CD4-positive, alpha-beta T cell treated with Interleukin-12 subunit alpha and Interleukin-12 subunit beta, for 1 hour (primary cell): ENCODE measurements at regions not wholly inside any gene's neighbourhood (a gene's known extent, or its start where the extent isn't known, plus 50 kb on each side); places are given as distances from the start of the nearest gene placed in this dataset.
"Not testable (repeated sequence)": the region's sequence is repeated elsewhere in the genome, so short reads cannot be mapped to it uniquely, and the experiment has no call there.

Experiments used
- DNase-seq: peaks from one replicate; pipeline ENCODE4 v3.0.0-alpha.2; 2020

DNA sequence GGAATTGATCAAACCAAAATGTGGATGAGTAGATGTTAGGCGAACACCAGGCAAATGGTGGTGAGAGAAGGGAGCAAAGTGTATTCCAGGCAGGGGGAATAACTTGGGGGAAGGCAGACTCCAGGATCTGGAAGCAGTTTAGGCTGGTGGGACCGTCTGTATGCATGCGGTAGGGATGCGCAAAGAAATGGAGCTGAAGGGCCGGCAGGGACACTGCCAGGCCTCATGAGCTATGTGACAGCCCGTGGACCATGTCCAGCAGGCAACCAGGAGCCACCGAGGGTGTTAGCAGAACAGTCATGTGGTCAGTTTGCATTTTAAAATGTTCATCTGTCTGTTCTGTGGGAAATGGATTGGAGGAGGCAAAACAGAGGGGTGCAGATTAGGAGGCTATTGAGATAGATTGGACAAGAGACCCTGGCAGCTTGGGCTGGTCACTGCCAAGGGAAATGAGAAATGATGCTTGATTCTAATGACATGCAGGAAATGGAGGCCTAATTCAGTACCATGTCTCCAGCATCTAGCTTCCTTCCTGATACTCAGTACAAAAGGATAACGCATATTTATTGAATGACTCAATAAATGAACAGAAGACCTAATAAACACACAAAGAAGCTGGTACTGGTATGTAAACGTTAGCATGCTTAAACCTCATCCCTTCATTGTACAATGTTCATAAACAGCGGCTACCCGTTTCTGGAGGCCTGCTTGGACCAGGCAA, 412.4 kb downstream of the BUD13 start:
- no peak for DNase-seq

DNA sequence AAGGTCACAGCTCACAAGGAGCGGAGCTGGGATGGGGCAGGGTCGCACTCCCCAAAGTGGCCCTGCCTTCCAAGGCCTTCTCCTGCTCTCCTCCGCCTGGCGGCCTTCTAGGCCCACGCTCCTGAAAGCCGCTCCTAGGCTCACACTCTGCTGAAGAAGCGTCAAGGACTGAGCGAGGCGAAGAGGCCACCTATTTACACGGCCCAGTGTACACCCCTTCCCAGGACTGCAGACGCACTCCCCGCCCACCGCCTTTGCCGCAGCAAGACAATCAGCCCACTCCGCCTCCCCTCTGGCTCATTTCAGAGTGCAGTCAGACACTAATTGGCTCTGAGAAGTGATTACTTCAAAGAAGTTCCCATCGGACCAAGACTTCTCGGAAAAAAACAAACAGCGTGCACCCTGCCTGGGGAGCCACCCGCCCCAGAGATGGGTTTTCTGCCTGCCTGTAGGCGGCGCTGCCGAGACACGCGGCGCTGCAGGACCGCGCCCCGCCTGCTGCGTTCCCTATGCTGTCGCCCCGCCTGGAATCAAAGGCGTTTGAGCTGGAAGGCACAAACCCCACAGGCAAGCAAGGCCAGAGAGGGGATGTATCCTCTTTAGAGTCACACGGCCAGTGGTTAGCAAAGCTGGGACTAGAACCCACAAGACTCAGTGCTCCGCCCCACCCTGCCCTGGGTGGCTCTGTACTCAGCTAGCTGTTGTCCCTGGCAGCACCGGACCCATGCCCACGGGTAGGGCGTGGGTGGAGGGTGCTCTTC, 414.8 kb downstream of the BUD13 start:
- no peak for DNase-seq

DNA sequence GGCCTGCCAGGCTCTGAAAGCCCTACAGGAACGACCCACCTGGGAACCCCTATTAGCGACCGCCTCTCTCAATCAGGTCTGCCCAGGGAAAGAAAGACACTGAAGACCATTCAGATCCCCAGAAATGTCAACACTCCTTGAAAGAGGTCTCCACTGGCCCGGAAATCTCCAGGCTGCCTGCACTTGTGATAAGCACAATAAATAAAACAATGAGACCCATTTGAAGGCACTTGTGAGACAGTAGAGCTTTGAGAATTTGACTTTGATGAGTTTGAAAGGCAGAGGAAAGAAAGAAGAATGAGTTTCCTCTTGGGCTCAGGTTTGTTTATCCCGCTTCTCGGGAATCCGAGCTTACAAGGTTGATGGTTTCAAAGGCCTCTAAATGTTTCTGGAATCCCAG, 416.3 kb downstream of the BUD13 start:
- DNase-seq = no peak

DNA sequence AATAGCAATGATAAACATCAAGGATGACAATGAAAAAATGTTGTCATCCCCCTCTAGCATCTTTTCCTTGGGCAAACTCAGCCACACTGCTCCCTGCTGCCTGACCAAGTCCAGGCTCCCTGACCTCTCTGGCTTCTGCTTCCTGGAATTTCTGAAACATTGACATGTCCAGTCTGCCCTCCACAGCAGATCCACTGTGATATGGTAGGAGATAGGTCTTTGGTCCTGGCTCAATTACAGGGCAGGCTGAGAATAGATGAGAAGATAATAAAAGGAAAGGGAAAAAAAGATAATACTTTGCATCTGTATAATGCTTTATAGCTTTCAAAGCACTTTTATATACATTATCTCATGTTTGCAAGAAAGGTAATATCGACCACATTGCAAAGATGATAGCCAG, 417.7 kb downstream of the BUD13 start:
- DNase-seq = no peak

DNA sequence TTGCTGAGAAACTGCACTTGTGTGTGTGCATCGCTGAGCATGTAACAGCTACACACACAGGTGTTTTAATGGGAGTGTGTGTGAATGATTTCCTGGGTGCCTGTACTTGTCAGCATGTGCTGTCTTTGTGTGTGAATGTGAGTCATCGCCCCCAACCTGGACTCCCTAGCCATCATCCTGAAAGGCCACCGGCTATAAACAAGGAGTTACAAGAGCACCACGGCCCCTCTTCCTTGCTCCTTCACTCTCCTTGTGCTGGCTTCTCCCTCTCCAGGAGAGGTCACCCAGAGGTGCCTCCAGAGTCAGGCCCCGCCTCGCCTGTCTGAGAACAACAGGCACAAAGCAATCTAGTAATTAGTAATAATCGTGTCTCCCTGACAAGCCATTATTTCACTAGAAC, 419.2 kb downstream of the BUD13 start:
- no peak for DNase-seq

DNA sequence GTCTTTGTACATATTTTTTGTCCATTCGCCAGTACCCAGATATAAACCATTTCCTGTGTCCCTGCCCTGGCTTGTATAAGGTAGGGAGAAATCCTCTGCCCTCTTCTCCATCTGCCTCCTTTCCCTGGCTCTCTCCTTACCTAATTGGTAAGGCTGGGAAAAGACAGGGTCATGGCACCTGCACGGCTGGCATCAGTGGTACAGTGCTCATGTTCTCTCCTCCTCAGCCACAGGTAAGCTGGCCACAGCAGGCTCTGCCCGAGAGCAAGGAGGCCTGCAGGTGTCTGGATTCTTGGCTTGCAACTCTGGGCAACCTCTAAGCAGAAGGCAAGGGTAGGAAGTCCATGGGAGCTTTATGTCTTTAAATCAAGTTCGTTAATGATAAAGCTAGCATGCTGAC, 419.9 kb downstream of the BUD13 start:
- DNase-seq = no peak

DNA sequence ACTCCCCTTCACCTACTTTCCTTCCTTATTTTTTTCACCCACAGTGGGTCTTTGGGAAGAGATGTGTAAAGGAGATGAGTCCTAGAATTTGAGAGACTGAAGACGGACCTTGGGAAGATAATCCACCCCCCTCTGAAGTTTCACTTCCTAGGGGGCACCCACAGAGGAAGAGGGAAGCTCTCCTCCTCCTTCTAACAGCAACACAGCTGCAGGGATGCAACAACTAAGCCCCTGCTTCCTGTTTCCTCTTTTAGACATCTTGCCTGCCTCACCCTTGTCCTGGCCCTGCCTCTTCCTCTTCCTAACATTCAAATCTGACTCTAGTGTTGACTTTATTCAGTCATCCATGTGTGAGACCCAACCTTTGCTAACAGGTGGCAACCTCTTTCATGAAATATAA, 424.6 kb downstream of the BUD13 start:
- no peak for DNase-seq

DNA sequence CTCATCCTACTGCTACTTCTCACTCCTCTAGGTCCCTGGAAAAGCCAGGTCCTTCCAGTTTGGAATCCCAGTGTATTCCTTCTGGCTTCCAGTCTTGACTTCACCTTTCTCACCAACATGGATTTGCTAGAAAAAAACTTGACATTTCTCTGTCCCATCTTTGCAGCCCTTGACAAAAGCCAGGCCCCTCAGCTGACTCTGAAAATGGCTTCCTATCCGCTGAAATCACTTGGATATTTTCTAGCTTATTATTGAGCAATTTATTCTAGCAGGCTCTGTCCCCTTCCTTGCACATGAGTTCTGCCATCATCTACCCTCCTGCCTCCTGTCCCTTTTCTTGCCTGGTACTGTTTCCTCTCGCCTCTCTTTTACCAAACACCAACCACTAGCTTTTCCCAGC, 427.2 kb downstream of the BUD13 start:
- no peak for DNase-seq

DNA sequence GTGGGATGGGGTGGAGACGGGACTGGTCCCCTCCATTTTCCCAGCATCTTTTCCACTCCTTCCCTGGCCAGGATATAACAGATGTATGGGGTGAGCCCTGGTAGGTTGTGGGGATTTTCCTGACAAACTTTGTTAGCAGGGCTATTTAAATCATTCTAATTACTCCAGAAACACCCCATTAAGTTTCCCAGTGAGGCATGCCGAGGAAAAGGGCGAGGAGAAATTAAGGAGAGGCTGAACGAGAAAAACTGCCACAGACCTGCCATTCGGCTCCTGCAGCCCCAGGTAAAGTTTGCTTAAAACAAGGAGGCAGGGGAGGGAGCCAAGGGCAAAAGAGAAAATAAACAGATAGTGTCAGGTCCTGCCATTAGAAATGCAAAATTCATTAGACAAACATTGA, 428.2 kb downstream of the BUD13 start:
- DNase-seq = no peak

DNA sequence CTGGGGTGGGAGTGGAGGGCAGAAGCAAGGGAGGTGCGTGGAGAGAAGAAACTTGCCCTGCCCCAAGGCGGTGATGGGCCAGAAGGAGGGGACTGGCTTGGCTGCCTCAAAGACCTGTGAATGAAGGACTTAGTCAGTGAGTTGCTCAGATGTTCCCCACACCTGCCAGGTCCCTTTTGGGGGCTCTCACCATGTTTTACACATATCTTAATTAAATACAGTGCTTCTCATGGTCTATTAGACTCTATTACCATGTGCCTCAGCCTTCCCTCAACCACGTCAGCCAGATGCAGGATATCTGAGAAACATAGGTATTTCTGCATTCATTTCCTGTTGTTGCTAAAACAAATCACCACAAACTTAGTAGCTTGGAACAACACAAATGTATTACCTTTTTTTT, 429.5 kb downstream of the BUD13 start:
- DNase-seq = no peak

DNA sequence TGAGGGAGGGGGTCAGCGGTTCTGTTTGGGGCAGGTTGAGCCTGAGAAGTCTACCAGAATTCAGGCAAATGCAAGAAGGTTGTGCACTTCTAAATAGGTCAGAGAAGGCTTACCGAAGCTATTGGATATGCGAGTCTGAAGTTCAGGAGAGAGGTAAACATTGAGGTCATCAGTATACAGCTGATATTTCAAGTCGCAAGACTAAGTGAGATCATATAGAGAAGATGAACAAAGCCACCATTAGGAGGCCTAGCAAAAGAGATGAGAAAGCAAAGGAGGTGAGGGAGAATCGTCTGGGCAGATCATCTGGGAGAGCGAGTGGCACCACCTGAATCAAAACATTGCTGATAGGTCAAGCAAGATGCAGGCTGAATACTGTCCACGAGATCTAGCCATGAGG, 430.6 kb downstream of the BUD13 start:
- DNase-seq = no peak

DNA sequence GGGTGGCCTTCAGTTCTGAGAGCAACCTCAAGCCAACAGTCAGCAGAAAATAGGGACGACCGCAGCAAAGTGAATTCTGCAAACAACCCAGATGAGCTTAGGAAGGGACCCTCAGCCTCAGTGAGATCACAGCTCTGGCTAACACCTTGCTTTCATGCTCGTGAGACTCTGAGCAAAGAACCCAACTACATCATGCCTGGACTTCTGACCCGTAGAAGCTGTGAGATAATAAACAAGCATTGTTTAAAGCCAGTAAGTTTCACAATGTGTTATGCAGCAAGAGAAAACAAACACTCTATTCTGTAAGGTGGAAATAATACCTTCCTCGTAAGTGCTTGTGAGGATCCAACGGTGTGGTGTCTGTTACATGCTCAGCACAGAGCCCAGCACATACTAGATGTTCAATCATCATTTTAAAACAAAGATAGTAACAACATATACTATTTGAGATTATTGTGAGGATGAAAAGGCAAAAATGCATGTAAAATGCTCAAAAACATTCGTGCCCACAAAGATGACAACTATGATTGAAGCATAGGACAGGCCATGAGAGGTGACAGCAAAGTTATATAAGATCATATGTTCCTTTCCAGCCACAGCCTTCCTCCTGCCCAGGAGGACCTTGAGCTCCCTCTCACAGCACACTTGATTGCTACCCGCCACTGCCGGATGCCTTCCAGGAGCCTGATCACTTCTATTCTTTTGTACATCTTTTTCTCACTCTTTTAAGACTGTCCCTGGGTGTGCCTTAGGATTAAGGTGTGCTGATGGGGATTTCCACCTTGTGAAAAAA, 433.3 kb downstream of the BUD13 start:
- no peak for DNase-seq

DNA sequence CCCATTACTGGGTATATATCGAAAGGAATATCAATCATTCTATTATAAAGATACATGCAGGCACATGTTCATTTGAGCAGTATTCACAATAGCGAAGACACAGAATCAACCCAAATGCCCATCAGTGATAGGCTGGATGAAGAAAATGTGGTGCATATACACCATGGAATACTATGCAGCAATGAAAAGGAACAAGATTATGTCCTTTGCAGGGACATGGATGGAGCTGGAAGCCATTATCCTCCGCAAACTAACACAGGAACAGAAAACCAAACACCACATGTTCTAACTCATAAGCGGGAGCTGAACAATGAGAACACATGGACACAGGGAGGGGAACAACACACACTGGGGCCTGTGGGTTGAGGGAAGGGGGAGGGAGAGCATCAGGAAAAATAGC, 434.3 kb downstream of the BUD13 start:
- not testable (repeated sequence) for DNase-seq

DNA sequence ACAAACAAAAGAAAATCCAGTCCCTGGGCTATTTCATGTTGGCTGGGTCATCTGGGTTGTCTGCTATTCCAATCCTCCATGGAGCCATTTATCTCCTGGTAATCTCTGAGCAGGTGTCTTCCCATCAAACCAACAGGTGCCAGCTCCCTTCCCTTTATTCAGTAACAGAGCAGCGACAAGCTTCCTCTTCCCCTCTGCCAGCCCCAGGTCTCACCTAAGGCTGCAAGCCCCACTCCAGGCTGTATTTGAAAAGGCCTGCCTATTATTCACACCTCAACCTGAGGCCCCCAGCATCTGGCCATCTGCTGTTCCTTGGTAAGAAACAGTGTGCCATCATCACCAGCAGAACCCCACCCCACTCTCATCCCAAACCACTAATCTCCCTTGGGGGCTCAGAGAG, 436.2 kb downstream of the BUD13 start:
- DNase-seq = no peak

DNA sequence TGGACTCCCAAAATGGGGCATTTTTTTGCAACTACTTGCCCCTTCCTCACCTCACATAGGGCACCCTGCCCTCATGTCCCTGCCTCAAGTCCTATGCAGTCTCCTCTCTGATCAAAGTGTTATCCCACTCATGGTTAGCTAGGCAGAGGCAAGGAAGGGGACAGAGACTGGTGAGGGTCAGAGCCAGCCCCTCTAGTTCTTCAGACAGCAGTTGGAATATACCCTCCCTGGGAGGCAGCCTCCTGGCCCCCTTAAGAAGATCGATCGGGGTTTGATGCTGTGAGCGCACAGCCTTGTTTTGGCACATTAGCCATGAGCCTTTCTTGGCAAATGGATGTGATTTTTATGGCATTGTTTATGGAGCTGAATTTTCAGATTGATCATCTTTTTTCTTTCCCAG, 436.9 kb downstream of the BUD13 start:
- DNase-seq = no peak

DNA sequence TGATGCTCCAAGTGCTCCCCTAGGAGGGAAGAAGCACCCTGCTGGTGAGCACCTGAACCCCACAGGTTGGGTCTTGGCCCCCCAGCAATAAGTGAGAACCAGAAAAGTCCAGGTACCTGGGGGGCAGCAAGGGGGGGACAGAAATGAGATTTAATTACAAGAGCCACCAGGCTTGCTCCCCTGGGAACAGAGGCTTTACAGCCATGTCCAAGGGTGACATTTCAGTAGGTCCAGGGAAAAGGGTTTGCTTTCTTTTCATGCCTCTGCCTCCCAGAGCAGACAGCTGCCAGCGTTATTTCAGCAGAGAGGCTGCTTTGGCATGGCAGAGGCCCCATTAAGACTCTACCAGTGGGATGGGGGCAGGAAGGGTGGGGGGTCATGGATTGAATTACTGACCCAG, 437.7 kb downstream of the BUD13 start:
- DNase-seq = no peak

DNA sequence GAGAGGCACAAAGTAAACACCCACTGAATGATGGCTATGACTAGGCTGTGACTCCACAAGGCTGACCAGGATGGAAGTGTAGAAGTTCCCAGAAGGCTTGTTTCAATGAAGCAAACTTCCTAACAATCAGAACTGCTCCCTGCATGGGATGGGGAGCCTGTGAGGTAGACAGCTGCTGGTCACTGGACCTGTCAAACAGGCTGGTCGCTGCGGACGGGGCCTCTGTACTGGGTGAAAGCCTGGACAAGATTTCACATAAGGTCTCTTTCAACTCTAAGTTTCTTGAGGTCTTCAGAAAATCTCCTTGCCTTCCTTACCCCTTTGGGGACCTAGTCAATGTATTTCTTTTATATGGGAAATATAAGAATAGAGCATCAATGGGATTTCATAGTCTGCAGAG, 438.2 kb downstream of the BUD13 start:
- DNase-seq = no peak

DNA sequence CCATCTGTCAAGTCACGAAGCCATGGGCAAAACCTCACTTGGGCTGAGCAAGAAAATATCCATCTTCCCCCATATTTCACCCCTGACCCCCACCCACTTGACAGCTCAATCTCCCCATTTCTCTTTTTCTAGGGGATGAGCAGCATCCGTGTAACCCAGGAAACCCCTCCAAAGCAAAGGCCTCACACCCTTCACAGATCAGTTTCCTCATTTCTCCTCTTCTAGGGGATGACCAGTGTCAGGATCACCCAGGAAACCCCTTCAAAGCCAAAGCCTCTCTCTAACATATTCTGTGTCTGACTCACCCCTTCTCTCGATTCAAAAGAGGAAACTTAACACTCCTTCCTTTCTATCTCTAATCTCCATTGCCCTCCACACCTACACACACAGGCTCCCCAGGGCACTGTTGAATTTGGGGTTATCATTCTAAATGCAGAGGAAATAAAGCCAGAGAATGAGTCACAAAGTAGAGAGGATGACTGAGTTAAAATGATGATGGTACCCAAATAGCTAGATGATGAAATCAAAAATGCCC, 439.7 kb downstream of the BUD13 start:
- no peak for DNase-seq

DNA sequence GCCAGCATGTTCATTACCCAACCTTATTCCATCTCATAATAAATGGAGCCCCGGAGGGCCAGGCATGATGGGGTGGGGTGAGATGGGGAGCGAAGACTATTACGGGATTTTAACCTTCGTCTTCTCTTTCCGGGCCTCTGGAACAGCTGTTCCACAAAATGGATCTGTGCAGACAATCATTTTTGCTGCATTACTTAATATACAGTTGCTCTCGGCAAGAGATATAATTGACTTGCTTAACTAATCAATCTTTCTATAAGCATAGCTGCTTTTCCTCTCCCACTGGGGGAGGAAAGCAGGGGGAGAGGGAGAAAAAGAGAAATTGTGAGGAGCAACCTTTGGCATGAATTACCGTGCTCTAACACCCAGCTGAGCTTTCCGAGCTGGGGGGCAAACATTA, 440.4 kb downstream of the BUD13 start:
- no peak for DNase-seq

DNA sequence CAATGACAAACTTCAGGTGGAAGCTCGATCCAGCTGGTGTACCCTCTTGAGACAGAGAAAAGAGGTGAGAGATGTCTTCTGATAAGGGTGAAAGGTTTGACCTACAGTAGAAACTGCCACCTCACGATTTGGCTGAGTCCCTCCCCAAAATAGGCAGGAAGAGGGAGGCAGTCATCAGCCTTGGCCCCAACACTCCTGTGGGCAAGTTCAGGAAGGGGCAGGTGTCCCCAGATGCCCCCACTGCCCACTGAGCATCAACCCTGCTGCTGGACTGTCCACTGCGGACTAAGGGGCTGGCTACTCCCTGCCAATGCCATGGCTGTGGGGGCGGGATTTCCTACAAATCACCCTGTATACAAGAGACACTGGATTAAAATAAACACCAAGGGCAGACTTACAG, 441.4 kb downstream of the BUD13 start:
- DNase-seq = no peak

DNA sequence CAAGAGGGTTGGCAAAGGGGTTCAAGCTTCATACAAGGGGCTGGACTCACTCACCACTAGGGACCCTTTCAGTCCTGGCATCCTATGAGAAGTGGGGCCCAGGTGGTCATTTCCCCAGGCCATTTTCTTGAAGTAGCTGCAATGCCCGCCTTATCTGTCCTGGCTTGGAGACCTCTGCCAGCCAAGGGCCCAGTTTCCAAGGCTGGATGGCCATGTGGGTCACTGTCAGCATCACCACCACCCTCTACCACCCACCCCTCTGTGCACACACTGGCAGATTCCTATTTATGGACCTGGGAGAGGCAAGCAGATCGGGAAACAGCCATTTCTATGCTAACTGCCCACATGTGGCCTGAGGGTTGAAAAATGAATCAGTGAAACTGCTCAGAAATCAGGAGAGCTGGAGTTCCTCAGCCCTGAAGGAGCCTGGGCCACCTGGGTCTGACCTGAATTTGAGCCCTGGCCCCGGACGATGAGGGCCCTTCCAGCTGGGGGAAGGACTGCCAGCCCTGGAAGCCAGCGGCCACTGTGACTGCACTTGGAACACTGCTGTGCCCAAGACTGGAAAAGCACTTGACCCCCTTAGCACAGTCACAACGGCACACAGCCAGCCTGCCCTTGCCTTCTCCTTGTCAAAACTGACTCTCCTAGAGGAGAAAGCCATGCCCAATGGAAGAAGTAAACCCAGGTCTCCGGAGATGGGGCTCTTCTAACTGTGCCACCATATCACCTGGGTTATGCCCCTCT, 442.2 kb downstream of the BUD13 start:
- DNase-seq = no peak

DNA sequence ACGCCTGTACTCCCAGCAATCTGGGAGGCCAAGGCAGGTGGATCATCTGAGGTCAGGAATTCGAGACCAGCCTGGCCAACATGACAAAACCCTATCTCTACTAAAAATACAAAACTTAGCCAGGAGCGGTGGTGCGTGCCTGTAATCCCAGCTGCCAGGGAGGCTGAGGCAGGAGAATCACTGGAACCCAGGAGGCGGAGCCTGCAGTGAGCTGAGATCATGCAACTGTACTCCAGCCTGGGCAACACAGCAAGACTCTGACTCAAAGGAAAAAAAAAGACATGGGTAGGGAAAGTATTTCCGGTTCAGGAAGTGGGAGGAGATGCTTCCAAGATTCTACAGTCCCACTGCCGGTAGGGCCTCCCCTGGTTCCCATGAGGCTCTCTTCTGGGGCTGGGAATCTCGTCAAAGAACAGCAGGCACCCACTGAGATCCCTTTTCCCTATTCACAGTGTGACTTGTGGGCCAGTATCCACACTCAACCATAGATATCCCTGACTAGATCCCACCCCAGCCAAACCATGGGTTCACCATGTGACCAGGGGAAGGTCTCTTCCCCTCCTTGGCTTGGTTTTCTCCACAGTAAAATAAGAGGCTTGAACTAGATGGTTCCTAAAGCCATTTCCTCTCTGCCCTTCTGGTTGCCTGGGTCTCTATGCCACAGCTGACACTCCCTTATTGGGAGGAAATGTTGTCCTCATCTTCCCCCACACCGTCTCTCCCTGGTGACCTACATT, 443.3 kb downstream of the BUD13 start:
- no peak for DNase-seq
